GM21367 (cell line): ENCODE measurements at regions not wholly inside any gene's neighbourhood (a gene's known extent, or its start where the extent isn't known, plus 50 kb on each side); places are given as distances from the start of the nearest gene placed in this dataset.
"Not testable (repeated sequence)": the region's sequence is repeated elsewhere in the genome, so short reads cannot be mapped to it uniquely, and the experiment has no call there.

Experiments
- ATAC-seq: cut with Tn5 transposase; IDR thresholded peaks from one replicate; pipeline ENCODE4 v1.9.1; 2021; ENCODE audit not compliant: unreplicated experiment

- ATAC-seq = no peak
These were observed 166.5 kb upstream of the MMS22L start for GRCh38 chr6:97449444-97449966.

GRCh38 chr6:97450087-97450486 lies 167.1 kb upstream of the MMS22L start:
- no peak for ATAC-seq

- ATAC-seq = no peak
These were observed 173.1 kb upstream of the MMS22L start for GRCh38 chr6:97456070-97456469.

GRCh38 chr6:97459535-97459934 lies 176.5 kb upstream of the MMS22L start:
- ATAC-seq = no peak

GRCh38 chr6:97459986-97460385 lies 177.0 kb upstream of the MMS22L start:
- ATAC-seq = no peak

DNA sequence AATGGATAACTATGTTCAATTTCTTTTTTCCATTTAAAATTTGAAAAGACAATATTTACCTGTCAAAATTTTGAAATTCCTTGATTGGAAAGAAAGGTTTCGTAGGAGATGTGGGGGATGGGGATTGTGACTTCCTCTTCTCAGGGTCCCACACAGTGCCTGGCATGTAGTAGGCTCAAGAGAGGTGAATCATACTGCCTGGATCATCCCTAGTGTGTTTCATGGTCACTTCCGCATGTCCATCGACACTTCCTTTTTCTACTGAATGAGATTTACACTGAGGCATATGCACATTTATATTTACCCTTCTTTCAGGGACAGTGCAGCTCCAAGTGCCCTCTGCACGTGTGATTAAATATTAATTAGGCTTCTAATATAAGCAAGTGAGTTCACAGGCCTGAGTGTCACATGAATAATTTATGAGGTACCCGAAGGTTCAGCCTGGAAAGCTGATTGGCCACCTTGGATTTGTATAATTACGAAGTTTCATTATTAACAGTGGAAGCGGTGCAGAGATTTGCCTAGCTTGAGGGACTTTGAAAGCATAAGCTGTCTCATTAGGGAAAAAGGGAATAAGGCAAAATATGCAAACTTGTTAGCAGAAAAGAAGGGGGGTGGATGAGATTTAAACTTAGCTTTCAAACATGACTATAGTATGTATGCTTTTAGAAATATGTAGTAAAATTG lies 177.5 kb upstream of the MMS22L start:
- ATAC-seq = no peak

- no peak for ATAC-seq
These were observed 178.2 kb upstream of the MMS22L start for GRCh38 chr6:97461218-97461617.

DNA sequence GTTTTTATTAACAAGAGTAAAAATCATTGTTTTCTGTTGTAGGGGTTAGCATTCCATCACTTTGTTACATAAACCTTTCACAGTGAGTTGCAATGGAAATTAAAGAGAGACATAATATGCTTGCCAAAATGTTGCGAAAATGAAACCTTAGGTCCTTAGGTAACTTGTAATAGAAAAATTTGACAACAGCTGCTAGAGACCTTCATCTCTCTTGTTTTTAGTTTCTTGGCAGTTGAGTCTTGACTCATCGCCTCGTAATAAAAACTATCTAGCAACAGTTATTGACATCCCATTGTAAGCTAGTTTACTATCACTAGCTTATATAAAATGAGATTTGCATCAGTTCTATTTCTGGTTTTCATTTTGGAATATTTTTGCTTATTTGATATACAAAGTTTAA lies 179.0 kb upstream of the MMS22L start:
- no peak for ATAC-seq

DNA sequence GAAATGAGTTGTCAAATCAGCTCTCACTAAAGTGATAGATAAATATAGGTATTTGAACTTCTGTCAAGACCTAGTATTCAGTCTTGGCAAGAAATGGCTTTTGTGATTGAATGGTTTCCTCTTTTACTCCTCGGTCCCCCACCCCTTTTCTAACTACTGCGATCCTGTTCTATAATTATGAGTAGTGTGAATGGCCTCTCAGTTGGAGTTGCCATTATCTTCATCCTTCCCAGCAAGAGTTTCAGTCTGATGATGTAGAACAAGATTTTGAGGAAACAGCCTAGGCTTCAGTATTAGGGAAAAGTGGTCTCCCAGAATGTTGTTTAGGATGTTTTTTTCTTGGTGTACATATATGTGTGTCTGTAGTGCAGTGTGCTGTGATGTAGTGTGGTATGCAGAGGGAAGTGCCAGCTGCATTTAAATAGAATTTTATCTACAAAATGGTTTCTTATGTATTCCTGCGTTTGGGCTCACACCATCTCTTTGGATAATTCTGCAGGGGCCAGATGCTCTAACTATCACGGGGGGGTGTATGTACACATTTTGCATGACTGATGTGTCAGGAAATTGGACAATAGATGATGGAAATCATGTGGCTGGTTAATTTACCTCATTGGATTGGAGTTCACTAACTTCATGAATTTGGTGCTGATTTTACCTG lies 180.1 kb upstream of the MMS22L start:
- no peak for ATAC-seq

DNA sequence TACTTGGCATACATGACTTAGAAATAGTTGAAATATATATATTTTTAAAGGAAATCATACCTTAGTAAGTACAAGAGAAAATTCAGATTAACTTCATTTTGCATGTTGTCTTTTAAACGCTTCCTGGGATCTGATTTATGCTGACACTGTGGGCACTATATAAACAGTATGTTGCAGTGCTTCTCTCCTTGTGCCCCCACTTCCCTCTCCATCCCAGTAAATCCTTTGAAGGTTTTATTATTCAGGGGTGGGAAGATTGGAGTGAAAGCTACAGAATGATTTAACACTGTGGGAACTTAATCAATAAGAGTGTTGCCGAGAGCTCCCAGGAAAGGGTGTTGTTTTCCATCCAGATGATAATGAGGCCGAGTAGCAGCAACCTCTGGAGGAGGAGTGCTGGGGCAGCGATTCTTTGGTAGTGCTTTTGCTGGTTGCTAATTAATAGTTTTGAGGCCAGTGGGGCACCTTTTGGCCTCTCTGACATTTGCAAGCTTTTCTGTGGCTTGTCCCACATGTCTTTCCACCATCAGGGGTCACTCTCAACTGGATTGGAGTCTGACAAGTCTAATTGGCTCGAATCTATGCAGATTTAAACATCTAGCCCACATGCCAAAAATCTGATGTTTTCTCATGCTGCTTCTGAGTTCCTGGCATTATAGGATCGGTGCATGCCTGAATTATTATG lies 183.0 kb upstream of the MMS22L start:
- ATAC-seq = no peak

GRCh38 chr6:97468981-97469380 lies 186.0 kb upstream of the MMS22L start:
- no peak for ATAC-seq

DNA sequence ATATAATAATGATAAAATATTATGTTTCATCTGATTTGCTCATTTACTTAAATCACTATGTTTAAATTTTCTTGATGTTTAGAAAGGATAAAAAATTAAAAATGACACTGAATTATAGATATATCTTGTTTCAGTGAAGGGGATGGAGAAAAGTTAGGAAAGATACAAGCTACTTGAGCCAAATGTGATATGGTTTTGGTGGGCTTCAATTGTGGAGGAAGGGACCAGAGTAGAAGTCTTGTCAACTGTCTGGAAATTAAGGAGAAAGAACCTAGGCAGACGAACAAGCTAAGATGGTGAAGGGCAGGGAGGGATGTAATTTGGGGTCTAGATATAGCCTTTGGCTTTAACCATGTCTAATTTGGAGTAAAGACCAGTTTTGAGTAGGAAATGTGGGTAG lies 186.4 kb upstream of the MMS22L start:
- no peak for ATAC-seq

DNA sequence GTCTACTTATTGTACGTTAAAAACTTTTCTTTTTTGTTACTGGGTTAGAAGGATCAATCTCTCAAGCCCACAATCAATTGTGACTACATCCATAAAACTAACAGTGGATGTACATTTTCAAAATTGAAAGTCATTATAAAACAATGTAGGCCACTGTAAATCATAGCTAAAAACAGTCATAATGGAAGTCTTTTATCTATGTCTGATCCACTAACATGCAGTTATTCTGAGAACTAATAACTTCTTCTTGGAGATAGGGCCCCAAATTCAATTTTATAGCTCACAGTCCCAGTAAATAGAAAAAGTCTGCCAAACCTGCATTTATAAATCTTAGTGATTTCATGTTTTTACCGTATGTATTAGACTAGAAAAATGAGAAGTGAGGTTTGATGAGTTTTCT lies 187.3 kb upstream of the MMS22L start:
- ATAC-seq = no peak

GRCh38 chr6:97473979-97474378 lies 191.0 kb upstream of the MMS22L start:
- no peak for ATAC-seq

GRCh38 chr6:97497713-97498331 lies 214.8 kb upstream of the MMS22L start:
- peak; percentile 99 for ATAC-seq

DNA sequence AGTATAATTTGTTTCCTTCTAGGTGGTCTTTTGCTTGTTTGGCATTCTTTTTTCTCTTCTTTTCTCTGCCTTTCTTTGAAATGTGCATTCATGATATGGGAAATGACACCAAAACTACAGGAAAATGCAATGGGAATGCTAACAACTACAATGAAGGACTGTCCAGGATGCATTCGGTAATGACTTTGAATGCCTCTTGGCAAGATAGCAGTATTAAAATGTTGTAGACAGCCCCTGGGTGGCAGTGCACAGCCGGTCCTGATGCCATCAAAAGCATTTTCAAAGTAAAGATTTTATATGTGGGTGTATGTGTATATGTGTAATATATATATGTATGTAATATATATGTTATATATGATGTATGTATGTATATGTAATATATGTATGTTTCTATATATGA lies 218.8 kb upstream of the MMS22L start:
- ATAC-seq = no peak

DNA sequence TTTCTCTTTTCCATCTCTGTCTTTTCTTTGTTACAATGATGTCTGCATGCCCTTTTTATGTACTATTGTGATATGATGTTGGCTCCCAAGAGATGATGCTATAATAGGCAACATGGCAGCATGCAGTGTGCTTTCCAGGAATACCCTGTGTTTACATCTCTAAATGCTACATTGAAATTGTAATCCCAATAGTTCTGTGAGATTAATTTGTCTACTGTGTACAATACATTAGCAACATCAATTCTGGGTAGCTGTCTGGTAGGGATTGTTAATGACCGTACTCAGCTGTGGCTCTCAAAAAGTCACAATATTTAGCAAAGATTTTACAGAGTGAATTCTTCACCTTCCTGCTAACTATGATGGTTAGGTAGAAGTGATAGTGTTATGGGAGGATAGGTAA lies 225.6 kb upstream of the MMS22L start:
- ATAC-seq = no peak

DNA sequence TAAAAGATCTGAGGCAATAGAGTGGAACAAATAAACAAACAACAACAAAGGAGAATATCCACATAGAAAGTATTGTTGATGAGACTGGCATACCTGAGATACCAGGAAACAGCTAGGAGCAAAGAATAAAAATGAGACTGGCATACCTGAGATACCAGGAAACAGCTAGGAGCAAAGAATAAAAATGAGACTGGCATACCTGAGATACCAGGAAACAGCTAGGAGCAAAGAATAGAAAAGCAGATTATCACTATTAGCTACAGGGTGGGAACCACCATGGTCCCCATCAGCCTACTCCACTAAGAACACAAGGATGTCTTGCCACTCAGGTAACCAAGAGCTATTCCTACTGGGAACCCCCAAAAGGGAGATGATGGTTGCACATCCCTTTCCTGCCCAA lies 230.2 kb upstream of the MMS22L start:
- not testable (repeated sequence) for ATAC-seq

DNA sequence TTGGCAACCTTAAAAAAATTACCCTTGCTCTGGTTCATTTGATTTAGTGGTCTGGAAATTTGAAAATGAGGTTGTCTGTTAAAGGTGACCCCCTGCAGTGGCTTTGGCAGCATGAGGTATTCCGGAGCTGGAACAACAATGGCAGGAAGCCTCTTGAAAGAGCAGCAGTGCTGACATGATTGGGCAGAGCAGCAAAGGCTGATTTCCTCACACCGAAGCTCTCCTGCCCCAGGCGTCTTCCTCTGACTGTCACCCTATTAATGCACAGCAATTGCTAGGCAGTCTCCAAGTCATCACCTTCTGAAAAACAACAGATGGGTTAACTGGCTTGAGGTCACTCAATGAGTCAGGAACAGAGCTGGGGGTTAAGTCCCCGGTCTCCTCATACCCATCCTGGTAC lies 241.8 kb upstream of the MMS22L start:
- ATAC-seq = no peak

DNA sequence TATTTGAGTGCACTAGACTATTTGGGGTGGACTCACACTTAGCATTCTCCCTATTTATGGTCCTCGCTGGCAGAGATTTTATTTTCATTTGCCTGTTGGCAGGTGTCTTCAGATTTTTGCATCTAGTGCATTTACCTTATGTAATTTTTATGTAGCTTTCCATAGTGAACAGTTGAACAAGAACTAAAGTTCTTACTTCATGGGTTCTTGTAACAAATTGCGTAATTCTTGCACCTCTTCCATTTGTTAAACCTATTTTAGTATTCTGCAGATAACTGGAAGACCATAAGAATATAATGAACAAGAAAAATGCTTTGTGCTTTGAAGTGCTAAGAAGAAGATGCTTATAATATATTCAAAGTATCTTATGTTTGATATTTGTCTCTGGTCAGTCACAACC lies 252.8 kb upstream of the MMS22L start:
- no peak for ATAC-seq

GRCh38 chr6:97548354-97548753 lies 265.3 kb upstream of the MMS22L start:
- ATAC-seq = no peak

- ATAC-seq = no peak
These were observed 274.3 kb upstream of the MMS22L start for GRCh38 chr6:97557355-97557754.
